Neural progenitor cell (in vitro differentiated cells): ENCODE measurements at regions not wholly inside any gene's neighbourhood (a gene's known extent, or its start where the extent isn't known, plus 50 kb on each side); places are given as distances from the start of the nearest gene placed in this dataset.

Experiments used
- DNase-seq: peaks from one replicate; pipeline ENCODE4 v3.0.0-alpha.2; 2016; ENCODE audit warnings: low spot score
- H2AFZ ChIP-seq: fragments of 200-600 bp; sonication (generic); replicated peaks from 2 replicates; pipeline ENCODE4 v1.6.1; 2016; ENCODE audit warnings: antibody characterized with exemption
- H3F3A ChIP-seq: fragments of 200-600 bp; sonication (generic); 2 replicates; pipeline ENCODE4 v1.6.1; 2016; ENCODE audit warnings: antibody characterized with exemption, low read depth
- H3K27ac ChIP-seq: fragments of 200-600 bp; sonication (generic); 2 replicates; pipeline ENCODE4 v1.5.1; 2016; ENCODE audit warnings: mild to moderate bottlenecking
- H3K27me3 ChIP-seq: fragments of 200-600 bp; sonication (generic); 2 replicates; pipeline ENCODE4 v1.6.1; 2016; ENCODE audit warnings: mild to moderate bottlenecking, moderate library complexity
- H3K36me3 ChIP-seq: fragments of 200-600 bp; sonication (generic); 2 replicates; pipeline ENCODE4 v1.5.1; 2016
- H3K4me1 ChIP-seq: fragments of 200-600 bp; sonication (generic); 2 replicates; pipeline ENCODE4 v1.6.1; 2016; ENCODE audit warnings: mixed run types
- H3K4me2 ChIP-seq: fragments of 200-600 bp; sonication (generic); 2 replicates; pipeline ENCODE4 v1.6.1; 2016
- H3K4me3 ChIP-seq: fragments of 200-600 bp; sonication (generic); 2 replicates; pipeline ENCODE4 v1.5.1; 2016
- H3K79me2 ChIP-seq: fragments of 200-600 bp; sonication (generic); 2 replicates; pipeline ENCODE4 v1.6.1; 2016; ENCODE audit warnings: low read depth
- H3K9ac ChIP-seq: fragments of 200-600 bp; sonication (generic); 2 replicates; pipeline ENCODE4 v1.6.1; 2016
- H3K9me3 ChIP-seq: fragments of 200-600 bp; sonication (generic); 2 replicates; pipeline ENCODE4 v1.5.1; 2016; ENCODE audit warnings: low read depth
- H4K20me1 ChIP-seq: fragments of 200-600 bp; sonication (generic); 2 replicates; pipeline ENCODE4 v1.6.1; 2016; ENCODE audit warnings: low read depth
- H3K27ac Mint-ChIP-seq: 3 replicates; pipeline ENCODE4 v1.8.0; 2021; ENCODE audit warnings: mixed read lengths
- H3K27me3 Mint-ChIP-seq: 2 replicates; pipeline ENCODE4 v1.8.0; 2022; ENCODE audit warnings: low read depth, mild to moderate bottlenecking, inconsistent platforms, moderate library complexity, mixed read lengths; ENCODE audit not compliant: insufficient read depth
- H3K36me3 Mint-ChIP-seq: 3 replicates; pipeline ENCODE4 v1.8.0; 2021; ENCODE audit warnings: mixed read lengths
- H3K4me1 Mint-ChIP-seq: 3 replicates; pipeline ENCODE4 v1.8.0; 2021; ENCODE audit warnings: mixed read lengths
- H3K4me3 Mint-ChIP-seq: 3 replicates; pipeline ENCODE4 v1.8.0; 2021; ENCODE audit warnings: mild to moderate bottlenecking, moderate library complexity, mixed read lengths
- H3K9me3 Mint-ChIP-seq: 3 replicates; pipeline ENCODE4 v1.8.0; 2020; ENCODE audit warnings: mixed read lengths
- EZH2 ChIP-seq: fragments of 200-600 bp; sonication (generic); IDR thresholded peaks from 2 replicates; pipeline ENCODE4 v1.6.1; 2017; ENCODE audit warnings: antibody characterized with exemption, mild to moderate bottlenecking, moderate library complexity
- EZH2phosphoT487 ChIP-seq: fragments of 200-600 bp; sonication (generic); IDR thresholded peaks from 2 replicates; pipeline ENCODE4 v1.6.1; 2017; ENCODE audit warnings: antibody characterized with exemption
- TF ChIP-seq, protein P1 (sequence below): fragments of 200-600 bp; sonication (generic); IDR thresholded peaks from 2 replicates; pipeline ENCODE4 v1.5.1; 2017; ENCODE audit warnings: antibody characterized with exemption, mild to moderate bottlenecking

DNA sequence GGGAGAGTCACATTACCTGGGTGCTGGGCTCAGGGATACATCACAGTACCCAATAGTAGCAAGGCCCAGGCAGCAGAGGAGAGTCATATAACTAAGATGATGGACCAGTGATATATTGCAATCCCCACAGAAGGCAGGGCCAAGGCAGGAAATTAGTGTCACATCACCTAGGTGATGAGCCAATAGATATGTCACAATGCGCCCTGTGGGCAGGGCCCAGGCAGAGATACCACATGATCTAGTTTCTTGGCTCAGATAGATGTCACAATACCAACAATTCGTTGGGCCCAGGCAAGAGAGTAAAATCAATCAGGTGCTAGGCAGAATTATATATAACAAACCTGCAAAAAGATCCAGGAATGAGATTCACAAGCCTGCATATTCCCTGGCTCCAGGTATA, 2111.5 kb downstream of the TP53TG3F start:
- no peaks in the 10 kb centered on the region for H3K4me1 ChIP-seq
- no peak overlapping the region for H3K4me3 ChIP-seq
- no peaks in the 10 kb centered on the region for H3K36me3 ChIP-seq
- Mint-ChIP-seq H3K4me1 (no peaks in the 10 kb centered on the region), H3K27me3 (peaks cover 3% of the 10 kb centered on the region), H3K9me3 (peaks cover 69% of the 10 kb centered on the region), H3K4me3 (no peak overlapping the region), H3K36me3 (no peaks in the 10 kb centered on the region), H3K27ac (no peak overlapping the region)
- no peaks in the 10 kb centered on the region for H4K20me1 ChIP-seq
- H3K4me2 ChIP-seq, result no peak overlapping the region
- DNase-seq, result no peak
- no peaks in the 10 kb centered on the region for H3K27me3 ChIP-seq
- H2AFZ ChIP-seq, result no peak overlapping the region
- no peak overlapping the region for H3K9ac ChIP-seq
- TF ChIP-seq EZH2, result no peak
- TF ChIP-seq EZH2phosphoT487, result no peak
- TF ChIP-seq, protein P1, sequence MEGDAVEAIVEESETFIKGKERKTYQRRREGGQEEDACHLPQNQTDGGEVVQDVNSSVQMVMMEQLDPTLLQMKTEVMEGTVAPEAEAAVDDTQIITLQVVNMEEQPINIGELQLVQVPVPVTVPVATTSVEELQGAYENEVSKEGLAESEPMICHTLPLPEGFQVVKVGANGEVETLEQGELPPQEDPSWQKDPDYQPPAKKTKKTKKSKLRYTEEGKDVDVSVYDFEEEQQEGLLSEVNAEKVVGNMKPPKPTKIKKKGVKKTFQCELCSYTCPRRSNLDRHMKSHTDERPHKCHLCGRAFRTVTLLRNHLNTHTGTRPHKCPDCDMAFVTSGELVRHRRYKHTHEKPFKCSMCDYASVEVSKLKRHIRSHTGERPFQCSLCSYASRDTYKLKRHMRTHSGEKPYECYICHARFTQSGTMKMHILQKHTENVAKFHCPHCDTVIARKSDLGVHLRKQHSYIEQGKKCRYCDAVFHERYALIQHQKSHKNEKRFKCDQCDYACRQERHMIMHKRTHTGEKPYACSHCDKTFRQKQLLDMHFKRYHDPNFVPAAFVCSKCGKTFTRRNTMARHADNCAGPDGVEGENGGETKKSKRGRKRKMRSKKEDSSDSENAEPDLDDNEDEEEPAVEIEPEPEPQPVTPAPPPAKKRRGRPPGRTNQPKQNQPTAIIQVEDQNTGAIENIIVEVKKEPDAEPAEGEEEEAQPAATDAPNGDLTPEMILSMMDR, result no peak
- no peaks in the 10 kb centered on the region for H3K9me3 ChIP-seq
- no peaks in the 10 kb centered on the region for H3F3A ChIP-seq
- no peaks in the 10 kb centered on the region for H3K79me2 ChIP-seq
- H3K27ac ChIP-seq, result no peak overlapping the region

DNA sequence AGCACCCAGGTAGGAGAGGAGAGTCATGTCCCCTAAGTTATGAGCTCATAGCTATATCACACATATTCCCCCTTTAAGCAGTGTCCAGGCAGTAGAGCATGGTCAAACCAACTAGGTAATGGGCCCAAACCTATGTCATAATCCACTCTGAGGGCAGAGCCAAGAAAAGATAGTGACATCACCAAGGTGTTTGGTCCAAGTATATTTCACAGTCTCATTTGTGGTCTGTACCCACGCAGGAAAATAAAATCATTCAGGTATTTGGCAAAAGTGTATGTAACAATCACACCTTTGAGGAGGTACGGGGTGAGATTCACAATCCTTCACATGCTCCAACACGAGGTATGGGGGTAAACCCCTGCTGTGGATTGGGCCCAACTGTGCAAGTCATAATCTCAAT, 2112.8 kb downstream of the TP53TG3F start:
- Mint-ChIP-seq H3K9me3 (peaks cover 61% of the 10 kb centered on the region), H3K4me1 (no peaks in the 10 kb centered on the region), H3K4me3 (no peak overlapping the region), H3K27ac (no peak overlapping the region), H3K27me3 (peaks cover 3% of the 10 kb centered on the region), H3K36me3 (no peaks in the 10 kb centered on the region)
- H3F3A ChIP-seq, result no peaks in the 10 kb centered on the region
- H3K27ac ChIP-seq, result no peak overlapping the region
- H3K4me1 ChIP-seq, result no peaks in the 10 kb centered on the region
- peaks cover under 1% of the 10 kb centered on the region for H3K9me3 ChIP-seq
- no peak overlapping the region for H3K4me2 ChIP-seq
- no peak for TF ChIP-seq EZH2phosphoT487
- no peak for TF ChIP-seq EZH2
- TF ChIP-seq, protein P1, result no peak
- no peaks in the 10 kb centered on the region for H3K36me3 ChIP-seq
- H3K4me3 ChIP-seq, result no peak overlapping the region
- H3K79me2 ChIP-seq, result no peaks in the 10 kb centered on the region
- DNase-seq, result no peak
- H4K20me1 ChIP-seq, result no peaks in the 10 kb centered on the region
- H3K27me3 ChIP-seq, result no peaks in the 10 kb centered on the region
- H2AFZ ChIP-seq, result no peak overlapping the region
- H3K9ac ChIP-seq, result no peak overlapping the region

DNA sequence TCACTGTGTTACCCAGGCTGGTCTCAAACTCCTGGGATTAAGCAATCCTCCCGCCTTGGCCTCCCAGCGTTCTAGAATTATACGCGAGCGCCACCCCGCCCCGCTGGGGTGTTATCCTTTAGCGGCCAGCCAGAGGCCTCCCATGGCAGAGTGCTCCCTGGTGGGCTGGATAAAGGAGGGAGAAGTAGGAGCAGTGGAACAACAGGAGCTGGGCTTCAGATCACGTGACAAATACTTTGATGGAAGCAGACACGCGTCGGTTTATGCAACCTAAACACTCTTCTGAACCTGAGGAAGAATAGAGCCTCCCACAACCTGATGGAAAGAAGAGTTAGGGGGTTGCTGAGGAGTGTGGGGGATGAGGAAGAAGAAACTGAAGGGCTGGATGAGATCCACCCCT, 2114.0 kb downstream of the TP53TG3F start:
- Histone ChIP-seq H4K20me1 (no peaks in the 10 kb centered on the region), H3K4me3 (no peak overlapping the region), H2AFZ (no peak overlapping the region), H3K79me2 (no peaks in the 10 kb centered on the region), H3K4me1 (no peaks in the 10 kb centered on the region), H3K4me2 (no peak overlapping the region), H3K27ac (no peak overlapping the region), H3K27me3 (no peaks in the 10 kb centered on the region), H3K36me3 (no peaks in the 10 kb centered on the region), H3K9me3 (peaks cover 4% of the 10 kb centered on the region), H3K9ac (no peak overlapping the region), H3F3A (no peaks in the 10 kb centered on the region)
- no peak overlapping the region for H3K27ac Mint-ChIP-seq
- no peak for TF ChIP-seq EZH2
- TF ChIP-seq, protein P1, result no peak
- TF ChIP-seq EZH2phosphoT487, result no peak
- H3K4me1 Mint-ChIP-seq, result no peaks in the 10 kb centered on the region
- H3K27me3 Mint-ChIP-seq, result peaks cover 3% of the 10 kb centered on the region
- DNase-seq, result no peak
- H3K4me3 Mint-ChIP-seq, result no peak overlapping the region
- H3K9me3 Mint-ChIP-seq, result peaks cover 65% of the 10 kb centered on the region
- no peaks in the 10 kb centered on the region for H3K36me3 Mint-ChIP-seq
